Body of pancreas (tissue), 4 donors: ENCODE measurements at regions not wholly inside any gene's neighbourhood (a gene's known extent, or its start where the extent isn't known, plus 50 kb on each side); places are given as distances from the start of the nearest gene placed in this dataset.

Experiments
- ATAC-seq: fragments of 150-250 bp; one replicate; pipeline ENCODE4 v1.9.1; 2016
- DNase-seq, 4 donors: peaks; one replicate each; pipeline ENCODE4 v3.0.0-alpha.2; 2019
- H3K27ac ChIP-seq, 4 donors: fragments of 200-600 bp; sonication (generic); 1 replicate in 3 of 4; 2 replicates in 1 of 4; pipeline versions ENCODE4 v1.5.1 to v1.6.1; 2016 to 2019; ENCODE audit warnings: mild to moderate bottlenecking in 1 of 4, mixed read lengths in 1 of 4, moderate library complexity in 1 of 4
- H3K27me3 ChIP-seq, 2 donors: fragments of 200-600 bp; sonication (generic); one replicate each; pipeline ENCODE4 v1.6.0; 2016; ENCODE audit warnings: mild to moderate bottlenecking in 1 of 2
- H3K36me3 ChIP-seq, 2 donors: fragments of 200-600 bp; sonication (generic); replicated peaks in 1 of 2; 2 replicates each; pipeline ENCODE4 v1.5.1; 2016; ENCODE audit warnings: low read depth in 2 of 2; ENCODE audit not compliant: insufficient read depth in 1 of 2
- H3K4me1 ChIP-seq: fragments of 200-600 bp; sonication (generic); one replicate; pipeline ENCODE4 v1.6.0; 2016
- H3K4me3 ChIP-seq, 2 donors: fragments of 200-600 bp; sonication (generic); 1 replicate in 1 of 2; 2 replicates in 1 of 2; pipeline ENCODE4 v1.5.1; 2016 to 2019
- H3K9me3 ChIP-seq, 3 donors: fragments of 200-600 bp; sonication (generic); 1 replicate in 2 of 3; 2 replicates in 1 of 3; pipeline ENCODE4 v1.5.1; 2016
- CTCF ChIP-seq, 7 experiments: fragments of 450-650 bp in 4 of 7; fragments of 200-600 bp in 3 of 7; sonication (generic) in 3 of 7; IDR thresholded peaks; one replicate each; pipeline ENCODE4 v1.5.1; 2016 to 2019; ENCODE audit warnings: antibody characterized with exemption in 7 of 7
- POLR2A ChIP-seq, 3 donors: fragments of 450-650 bp; IDR thresholded peaks; one replicate each; pipeline ENCODE4 v1.6.1; 2016; ENCODE audit warnings: antibody characterized with exemption in 3 of 3, mild to moderate bottlenecking in 2 of 3
- WGBS, 2 donors: methylation state at CpG; one replicate each; pipeline ENCODE4 v1.1.5; 2017; 5-methylcytosine and 5-hydroxymethylcytosine counted together
- intact Hi-C: fragments of 100-400 bp; cut with DNase I; formaldehyde crosslinking; loops from one replicate; pipeline ENCODE4 v1.15.1; 2023

DNA sequence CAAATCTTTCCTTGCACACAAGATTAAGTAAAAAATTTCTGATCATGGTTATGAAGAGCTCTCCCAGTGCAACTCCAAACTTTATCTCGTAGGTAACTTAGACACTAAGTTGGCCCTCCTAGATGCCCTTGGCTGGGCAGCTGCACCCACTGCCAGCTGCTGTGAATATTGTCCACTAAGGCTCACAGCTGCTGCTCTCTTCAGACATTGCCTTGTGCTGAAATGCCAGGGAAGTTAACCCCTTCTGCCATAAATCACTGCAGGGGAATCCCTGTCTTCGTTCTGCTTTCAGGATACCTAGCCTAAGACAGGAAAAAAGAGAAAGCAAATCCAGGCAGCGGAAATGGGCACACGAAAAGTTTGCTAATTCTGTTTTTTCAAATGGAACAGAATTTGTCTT lies 106.4 kb downstream of the IRX5 start:
- no peak overlapping the region for H3K27ac ChIP-seq
- TF ChIP-seq POLR2A (IDR thresholded peaks at IDR 0.05) (no peak), CTCF (IDR thresholded peaks at IDR 0.05) (no peak)
- H3K36me3 ChIP-seq, result no peaks in the 10 kb centered on the region
- WGBS, 2 donors, result 73% methylated on average over 4 of the region's 4 CpGs
- H3K4me1 ChIP-seq, result no peaks in the 10 kb centered on the region
- ATAC-seq, result no peak
- no peak for DNase-seq
- intact Hi-C loops, result no loop called here
- no peak overlapping the region for H3K4me3 ChIP-seq
- H3K9me3 ChIP-seq, result no peaks in the 10 kb centered on the region
- H3K27me3 ChIP-seq, result no peaks in the 10 kb centered on the region

GRCh38 chr16:55037966-55038365 lies 107.3 kb downstream of the IRX5 start:
- Histone ChIP-seq H3K27ac (no peak overlapping the region), H3K36me3 (no peaks in the 10 kb centered on the region), H3K27me3 (no peaks in the 10 kb centered on the region), H3K9me3 (no peaks in the 10 kb centered on the region), H3K4me1 (no peaks in the 10 kb centered on the region), H3K4me3 (no peak overlapping the region)
- DNase-seq (no peak), ATAC-seq (no peak)
- intact Hi-C loops, result no loop called here
- TF ChIP-seq CTCF (IDR thresholded peaks at IDR 0.05) (no peak), POLR2A (IDR thresholded peaks at IDR 0.05) (no peak)
- WGBS, 2 donors, result 23 to 35% methylated on average over 5 of the region's 5 CpGs

DNA sequence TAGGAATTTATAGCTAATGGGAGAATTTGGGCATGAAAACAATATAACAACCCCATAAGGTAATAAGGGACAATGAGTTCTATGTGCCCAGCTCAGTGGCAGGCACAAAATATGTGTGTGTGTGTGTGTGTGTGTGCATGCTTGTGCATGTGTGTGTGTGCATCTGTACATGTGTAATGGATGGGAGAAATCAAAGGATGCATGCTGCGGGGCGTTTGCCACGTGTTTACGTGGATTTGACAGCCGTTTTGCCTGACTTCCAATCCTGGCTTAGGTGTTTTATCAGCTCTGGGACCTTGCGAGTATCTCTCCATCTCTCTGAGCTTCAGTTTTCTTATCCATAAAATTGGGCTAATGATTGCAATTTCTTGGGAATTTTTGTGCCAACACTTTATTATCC lies 108.4 kb downstream of the IRX5 start:
- H3K4me1 ChIP-seq, result no peaks in the 10 kb centered on the region
- H3K9me3 ChIP-seq, result no peaks in the 10 kb centered on the region
- H3K27ac ChIP-seq, result no peak overlapping the region
- no peak overlapping the region for H3K4me3 ChIP-seq
- 63 to 78% methylated on average over 6 of the region's 6 CpGs for WGBS, 2 donors
- no peak for DNase-seq
- intact Hi-C loops, result no loop called here
- TF ChIP-seq CTCF (IDR thresholded peaks at IDR 0.05) (no peak), POLR2A (IDR thresholded peaks at IDR 0.05) (no peak)
- no peak for ATAC-seq
- H3K27me3 ChIP-seq, result no peaks in the 10 kb centered on the region
- no peaks in the 10 kb centered on the region for H3K36me3 ChIP-seq

DNA sequence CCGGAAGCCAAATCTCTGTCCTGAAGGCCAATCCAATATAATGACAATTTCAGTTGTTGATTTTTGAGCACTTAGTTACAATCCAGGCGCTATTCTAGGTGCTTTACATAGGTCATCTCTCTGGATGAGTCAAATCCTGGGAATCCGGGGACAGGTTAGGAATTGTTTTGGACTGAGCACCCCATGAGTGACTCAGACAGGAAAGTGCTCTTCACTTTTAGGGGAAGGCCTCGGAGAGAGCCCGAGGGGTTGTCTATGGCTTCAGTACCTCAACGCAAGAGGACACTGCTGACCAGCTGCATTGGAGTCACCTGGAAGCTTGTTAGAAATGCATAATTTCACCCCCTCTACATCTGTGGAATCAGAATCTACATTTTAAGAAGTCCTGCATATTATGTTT lies 108.8 kb downstream of the IRX5 start:
- 75 to 76% methylated on average over 5 to 6 of the region's 6 CpGs for WGBS, 2 donors
- H3K9me3 ChIP-seq, result no peaks in the 10 kb centered on the region
- intact Hi-C loops, result no loop called here
- no peak for DNase-seq
- no peak overlapping the region for H3K27ac ChIP-seq
- no peaks in the 10 kb centered on the region for H3K36me3 ChIP-seq
- no peak overlapping the region for H3K4me3 ChIP-seq
- no peaks in the 10 kb centered on the region for H3K27me3 ChIP-seq
- ATAC-seq, result no peak
- TF ChIP-seq CTCF (IDR thresholded peaks at IDR 0.05), result no peak
- no peak for TF ChIP-seq POLR2A (IDR thresholded peaks at IDR 0.05)
- no peaks in the 10 kb centered on the region for H3K4me1 ChIP-seq

- H3K36me3 ChIP-seq, result no peaks in the 10 kb centered on the region
- no peak overlapping the region for H3K4me3 ChIP-seq
- ATAC-seq (no peak), DNase-seq (no peak)
- H3K9me3 ChIP-seq, result no peaks in the 10 kb centered on the region
- H3K27ac ChIP-seq, result no peak overlapping the region
- 54 to 67% methylated on average over 4 to 8 of the region's 8 CpGs for WGBS, 2 donors
- intact Hi-C loops, result no loop called here
- H3K4me1 ChIP-seq, result no peaks in the 10 kb centered on the region
- no peaks in the 10 kb centered on the region for H3K27me3 ChIP-seq
- TF ChIP-seq CTCF (IDR thresholded peaks at IDR 0.05) (no peak), POLR2A (IDR thresholded peaks at IDR 0.05) (no peak)
Observed at GRCh38 chr16:55039931-55040330, 109.3 kb downstream of the IRX5 start.
